DOHH2 (cell line): ENCODE measurements at regions not wholly inside any gene's neighbourhood (a gene's known extent, or its start where the extent isn't known, plus 50 kb on each side); places are given as distances from the start of the nearest gene placed in this dataset.
"Not testable (repeated sequence)": the region's sequence is repeated elsewhere in the genome, so short reads cannot be mapped to it uniquely, and the experiment has no call there.

Experiments used
- H3F3A ChIP-seq: fragments of 200-600 bp; sonication (generic), shearing (Covaris generic); 2 replicates; pipeline ENCODE4 v1.6.0; 2016; ENCODE audit warnings: antibody characterized with exemption, mild to moderate bottlenecking; ENCODE audit not compliant: control insufficient read depth, insufficient read depth
- H3K27ac ChIP-seq: fragments of 200-600 bp; sonication (generic); 2 replicates; pipeline ENCODE4 v1.5.1; 2014; ENCODE audit warnings: low read depth, mild to moderate bottlenecking, low read length, moderate library complexity
- H3K27me3 ChIP-seq: fragments of 200-600 bp; sonication (generic); 2 replicates; pipeline ENCODE4 v1.6.1; 2014; ENCODE audit warnings: mild to moderate bottlenecking, low read length, mixed read lengths; ENCODE audit not compliant: control insufficient read depth
- H3K36me3 ChIP-seq: fragments of 200-600 bp; sonication (generic); 2 replicates; pipeline ENCODE4 v1.6.1; 2014; ENCODE audit warnings: mild to moderate bottlenecking, low read length, moderate library complexity, mixed read lengths; ENCODE audit not compliant: control insufficient read depth
- H3K4me1 ChIP-seq: fragments of 200-600 bp; sonication (generic); 2 replicates; pipeline ENCODE4 v1.6.1; 2014; ENCODE audit warnings: mild to moderate bottlenecking, low read length, mixed read lengths; ENCODE audit not compliant: control insufficient read depth
- H3K4me2 ChIP-seq: fragments of 200-600 bp; sonication (generic); 2 replicates; pipeline ENCODE4 v1.6.0; 2014; ENCODE audit warnings: mild to moderate bottlenecking, low read length, moderate library complexity
- H3K4me3 ChIP-seq: fragments of 200-600 bp; sonication (generic); 2 replicates; pipeline ENCODE4 v1.5.1; 2014; ENCODE audit warnings: mild to moderate bottlenecking, low read length, mixed read lengths
- H3K79me2 ChIP-seq: fragments of 200-600 bp; sonication (generic); 2 replicates; pipeline ENCODE4 v1.6.1; 2014; ENCODE audit warnings: mild to moderate bottlenecking, low read length, mixed read lengths; ENCODE audit not compliant: control insufficient read depth
- H3K9me2 ChIP-seq: fragments of 200-600 bp; sonication (generic); replicated peaks from 2 replicates; pipeline ENCODE4 v1.6.1; 2014; ENCODE audit warnings: mild to moderate bottlenecking, low read length, mixed read lengths; ENCODE audit not compliant: control insufficient read depth
- H3K9me3 ChIP-seq: fragments of 200-600 bp; sonication (generic); 2 replicates; pipeline ENCODE4 v1.6.1; 2014; ENCODE audit warnings: antibody characterized with exemption, low read length, mixed read lengths; ENCODE audit not compliant: control insufficient read depth, insufficient read depth
- H4K20me1 ChIP-seq: fragments of 200-600 bp; sonication (generic); 2 replicates; pipeline ENCODE4 v1.6.0; 2014; ENCODE audit warnings: low read depth, mild to moderate bottlenecking, antibody characterized with exemption, low read length, moderate library complexity; ENCODE audit not compliant: control insufficient read depth, insufficient read depth
- EZH2phosphoT487 ChIP-seq: fragments of 200-600 bp; sonication (generic); IDR thresholded peaks from 2 replicates; pipeline ENCODE4 v1.6.1; 2017; ENCODE audit warnings: borderline replicate concordance, mild to moderate bottlenecking, antibody characterized with exemption, low read length, moderate library complexity, mixed read lengths
- TF ChIP-seq, protein P1 (sequence below): fragments of 200-600 bp; sonication (generic); IDR thresholded peaks from one replicate; pipeline ENCODE4 v1.5.1; 2014; ENCODE audit warnings: antibody characterized with exemption, mild to moderate bottlenecking, low read depth, low read length; ENCODE audit not compliant: poor library complexity, severe bottlenecking

DNA sequence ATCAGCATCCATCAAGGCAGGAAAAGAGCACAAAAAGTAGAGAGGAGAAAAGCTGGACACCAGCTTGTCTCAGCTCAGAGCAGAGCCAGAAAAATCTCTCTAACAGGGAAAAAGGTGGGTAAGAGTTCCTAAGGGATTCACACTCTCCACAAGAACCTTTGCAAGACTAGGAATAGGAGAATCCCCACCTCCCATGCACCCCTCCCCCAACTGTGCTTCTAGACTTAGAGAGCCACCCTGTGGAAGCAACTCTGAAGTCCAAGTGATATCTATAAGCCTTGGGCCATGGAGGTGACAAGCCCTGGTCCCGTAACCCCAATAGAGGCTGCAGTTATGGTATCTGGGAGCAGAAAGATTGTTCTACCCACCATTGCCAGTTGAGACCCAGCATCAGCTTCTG lies 267.6 kb upstream of the MTMR8 start:
- no peaks in the 10 kb centered on the region for H3K9me2 ChIP-seq
- no peaks in the 10 kb centered on the region for H4K20me1 ChIP-seq
- H3K4me3 ChIP-seq, result no peak overlapping the region
- H3K4me2 ChIP-seq, result no peak overlapping the region
- H3K27ac ChIP-seq, result no peak overlapping the region
- H3K27me3 ChIP-seq, result no peaks in the 10 kb centered on the region
- H3F3A ChIP-seq, result no peaks in the 10 kb centered on the region
- no peak for TF ChIP-seq EZH2phosphoT487
- no peaks in the 10 kb centered on the region for H3K79me2 ChIP-seq
- H3K9me3 ChIP-seq, result no peaks in the 10 kb centered on the region
- H3K4me1 ChIP-seq, result no peaks in the 10 kb centered on the region
- H3K36me3 ChIP-seq, result no peaks in the 10 kb centered on the region

DNA sequence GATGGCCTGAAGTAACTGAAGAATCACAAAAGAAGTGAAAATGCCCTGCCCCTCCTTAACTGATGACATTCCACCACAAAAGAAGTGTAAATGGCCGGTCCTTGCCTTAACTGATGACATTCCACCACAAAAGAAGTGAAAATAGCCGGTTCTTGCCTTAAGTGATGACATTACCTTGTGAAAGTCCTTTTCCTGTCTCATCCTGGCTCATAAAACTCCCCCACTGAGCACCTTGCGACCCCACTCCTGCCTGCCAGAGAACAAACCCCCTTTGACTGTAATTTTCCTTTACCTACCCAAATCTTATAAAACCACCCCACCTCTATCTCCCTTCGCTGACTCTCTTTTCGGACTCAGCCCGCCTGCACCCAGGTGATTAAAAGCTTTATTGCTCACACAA lies 262.0 kb upstream of the MTMR8 start:
- H4K20me1 ChIP-seq, H3K9me3 ChIP-seq, H3K9me2 ChIP-seq, H3K36me3 ChIP-seq, H3K27ac ChIP-seq, H3F3A ChIP-seq, H3K79me2 ChIP-seq, H3K4me2 ChIP-seq, H3K4me1 ChIP-seq, H3K4me3 ChIP-seq, H3K27me3 ChIP-seq: not testable (repeated sequence)

DNA sequence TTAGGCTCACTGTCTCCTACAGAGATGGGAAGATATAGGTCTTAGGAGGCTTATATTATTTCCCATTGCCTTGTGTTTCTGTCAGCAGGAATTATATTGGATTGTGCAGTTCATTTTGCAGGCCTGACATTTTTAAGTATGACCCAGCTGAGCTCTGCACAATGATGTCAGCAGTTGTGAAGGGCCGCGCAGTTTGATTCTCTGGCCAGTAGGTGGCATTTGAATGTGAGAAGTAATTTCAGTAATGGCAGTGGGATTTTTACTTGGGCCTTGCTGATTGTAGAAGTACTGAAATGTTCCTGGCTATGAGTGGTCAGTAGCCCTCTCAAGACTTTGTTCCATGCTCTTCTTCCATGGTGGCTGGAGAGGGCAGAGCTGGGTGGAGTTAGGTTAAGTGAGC lies 247.2 kb upstream of the MTMR8 start:
- Histone ChIP-seq H3K9me2 (no peaks in the 10 kb centered on the region), H3K9me3 (no peaks in the 10 kb centered on the region), H3K79me2 (no peaks in the 10 kb centered on the region), H4K20me1 (no peaks in the 10 kb centered on the region), H3K4me2 (no peak overlapping the region), H3K27me3 (no peaks in the 10 kb centered on the region), H3K36me3 (no peaks in the 10 kb centered on the region), H3K27ac (no peak overlapping the region), H3F3A (no peaks in the 10 kb centered on the region), H3K4me1 (no peaks in the 10 kb centered on the region), H3K4me3 (no peak overlapping the region)
- TF ChIP-seq EZH2phosphoT487, result no peak
- TF ChIP-seq, protein P1, sequence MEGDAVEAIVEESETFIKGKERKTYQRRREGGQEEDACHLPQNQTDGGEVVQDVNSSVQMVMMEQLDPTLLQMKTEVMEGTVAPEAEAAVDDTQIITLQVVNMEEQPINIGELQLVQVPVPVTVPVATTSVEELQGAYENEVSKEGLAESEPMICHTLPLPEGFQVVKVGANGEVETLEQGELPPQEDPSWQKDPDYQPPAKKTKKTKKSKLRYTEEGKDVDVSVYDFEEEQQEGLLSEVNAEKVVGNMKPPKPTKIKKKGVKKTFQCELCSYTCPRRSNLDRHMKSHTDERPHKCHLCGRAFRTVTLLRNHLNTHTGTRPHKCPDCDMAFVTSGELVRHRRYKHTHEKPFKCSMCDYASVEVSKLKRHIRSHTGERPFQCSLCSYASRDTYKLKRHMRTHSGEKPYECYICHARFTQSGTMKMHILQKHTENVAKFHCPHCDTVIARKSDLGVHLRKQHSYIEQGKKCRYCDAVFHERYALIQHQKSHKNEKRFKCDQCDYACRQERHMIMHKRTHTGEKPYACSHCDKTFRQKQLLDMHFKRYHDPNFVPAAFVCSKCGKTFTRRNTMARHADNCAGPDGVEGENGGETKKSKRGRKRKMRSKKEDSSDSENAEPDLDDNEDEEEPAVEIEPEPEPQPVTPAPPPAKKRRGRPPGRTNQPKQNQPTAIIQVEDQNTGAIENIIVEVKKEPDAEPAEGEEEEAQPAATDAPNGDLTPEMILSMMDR, result peak; percentile 47
